GM21529 (cell line): ENCODE measurements at regions not wholly inside any gene's neighbourhood (a gene's known extent, or its start where the extent isn't known, plus 50 kb on each side); places are given as distances from the start of the nearest gene placed in this dataset.
"Not testable (repeated sequence)": the region's sequence is repeated elsewhere in the genome, so short reads cannot be mapped to it uniquely, and the experiment has no call there.

Source experiments
- ATAC-seq: cut with Tn5 transposase; IDR thresholded peaks from one replicate; pipeline ENCODE4 v1.9.1; 2021; ENCODE audit not compliant: unreplicated experiment

DNA sequence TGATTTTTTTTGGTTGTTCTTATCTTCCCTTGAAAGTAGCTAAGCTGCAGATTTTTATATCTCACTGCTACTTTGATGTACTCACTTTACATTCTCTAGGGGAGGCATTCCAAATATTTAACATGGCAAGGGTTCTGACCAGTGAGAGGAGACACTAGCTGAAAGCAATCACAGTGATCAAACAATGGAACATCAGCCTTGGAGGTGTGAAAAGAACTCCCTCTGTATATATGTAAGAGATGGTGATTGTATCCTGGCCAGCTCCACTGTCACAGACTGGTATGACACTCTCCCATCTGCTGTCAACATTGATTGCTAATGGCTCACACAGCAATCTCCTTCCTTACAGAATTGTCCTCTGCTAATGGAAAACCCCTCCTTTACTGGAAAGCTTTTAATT is 291.7 kb upstream of the CDH19 start:
- ATAC-seq: no peak

DNA sequence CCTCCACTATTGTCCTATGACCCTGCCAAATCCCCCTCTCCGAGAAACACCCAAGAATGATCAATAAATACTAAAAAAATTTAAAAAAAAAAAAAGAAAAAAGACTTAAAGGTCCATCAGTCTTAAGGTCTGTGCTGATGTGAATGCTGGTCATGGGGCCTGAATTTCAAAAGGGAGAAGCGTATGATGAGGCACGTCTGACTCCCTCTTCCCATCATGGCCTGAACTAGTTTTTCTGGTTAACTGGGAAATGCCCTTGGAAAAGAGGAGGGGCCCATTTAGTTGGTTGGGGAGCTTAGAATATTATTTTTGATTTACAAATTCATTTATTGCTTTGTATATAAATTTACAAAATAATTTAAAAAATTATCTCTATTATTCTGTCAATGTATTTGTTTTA is 291.0 kb upstream of the CDH19 start:
- no peak for ATAC-seq

DNA sequence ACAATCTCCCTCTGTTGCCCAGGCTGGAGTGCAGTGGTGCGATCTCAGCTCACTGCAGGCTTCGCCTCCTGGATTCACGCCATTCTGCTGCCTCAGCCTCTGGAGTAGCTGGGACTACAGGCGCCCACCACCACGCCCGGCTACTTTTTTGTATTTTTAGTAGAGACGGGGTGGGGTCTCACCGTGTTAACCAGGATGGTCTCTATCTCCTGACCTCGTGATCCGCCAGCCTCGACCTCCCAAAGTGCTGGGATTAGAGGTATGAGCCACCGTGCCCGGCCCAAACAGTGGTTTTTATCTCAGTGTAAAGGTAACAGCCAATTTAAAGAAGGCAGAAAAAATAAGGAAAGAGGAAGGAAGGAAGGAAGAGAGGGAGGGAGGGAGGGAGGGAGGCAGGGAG is 288.5 kb upstream of the CDH19 start:
- not testable (repeated sequence) for ATAC-seq

DNA sequence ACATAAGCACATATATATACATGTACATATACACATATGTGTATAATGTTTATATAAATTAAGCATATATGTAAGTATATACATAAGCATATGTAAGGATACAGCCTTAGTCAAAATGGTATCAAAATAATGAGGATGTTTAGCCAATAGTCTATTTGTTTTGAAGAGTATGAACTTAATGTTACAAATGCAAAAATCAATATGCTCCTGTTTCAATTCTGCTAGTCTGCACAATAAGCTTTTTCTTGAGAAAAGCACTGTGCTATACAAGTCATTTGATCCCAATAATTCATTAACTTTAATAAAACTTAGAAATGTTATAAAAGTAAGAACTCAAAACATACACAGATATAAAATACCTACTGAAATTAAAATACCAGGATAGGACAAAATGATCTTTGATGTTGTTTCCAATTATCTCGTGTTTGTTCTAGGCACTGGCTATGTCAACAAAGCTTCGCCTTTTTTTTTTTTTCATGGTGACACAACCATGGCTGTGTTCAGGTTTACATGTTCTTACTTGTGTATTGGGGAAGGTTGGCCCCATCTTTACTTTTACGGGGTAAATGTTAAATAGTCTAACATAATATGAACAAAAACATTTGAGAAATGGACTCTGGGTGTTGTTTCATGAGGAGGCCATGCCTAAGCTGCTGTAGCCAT is 271.1 kb upstream of the CDH19 start:
- ATAC-seq: no peak

DNA sequence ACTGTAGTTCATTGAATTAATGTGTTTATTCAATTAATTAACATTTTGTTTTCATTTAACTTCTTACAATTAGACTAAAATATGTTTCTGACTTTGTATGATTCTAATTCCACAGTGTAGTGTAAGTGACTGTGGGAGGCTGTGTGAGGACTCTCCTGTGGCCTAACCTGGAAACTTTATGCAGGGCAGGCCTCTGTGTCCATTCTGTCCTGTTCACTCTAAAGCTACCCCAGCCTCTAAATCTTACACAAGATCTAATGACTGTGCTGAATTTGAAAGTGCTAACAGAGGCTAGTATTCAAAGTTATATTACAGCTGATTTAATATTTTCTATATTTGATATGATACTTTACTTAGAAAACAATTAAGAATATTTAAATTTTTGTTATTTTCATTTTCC is 270.5 kb upstream of the CDH19 start:
- ATAC-seq: no peak

GRCh38 chr18:66873899-66874298 is 270.0 kb upstream of the CDH19 start:
- ATAC-seq: no peak

DNA sequence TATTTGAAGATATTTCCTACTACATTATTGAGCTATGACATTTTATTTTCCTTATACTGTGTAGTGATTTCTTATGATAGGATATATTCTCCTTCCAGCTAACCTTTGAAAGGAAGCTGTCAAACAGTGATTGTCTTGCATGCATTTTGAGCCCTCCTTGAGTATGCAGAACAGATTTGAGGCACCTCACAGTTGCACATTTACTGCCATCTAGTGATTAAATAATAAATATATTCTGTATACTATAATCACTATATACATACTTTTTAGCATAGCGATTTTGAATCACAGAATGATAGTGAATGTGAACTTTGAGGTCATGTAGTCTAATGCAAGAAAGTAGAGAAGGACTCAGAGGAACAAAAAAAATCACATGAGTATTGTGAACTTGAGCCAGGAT is 268.4 kb upstream of the CDH19 start:
- ATAC-seq: no peak

DNA sequence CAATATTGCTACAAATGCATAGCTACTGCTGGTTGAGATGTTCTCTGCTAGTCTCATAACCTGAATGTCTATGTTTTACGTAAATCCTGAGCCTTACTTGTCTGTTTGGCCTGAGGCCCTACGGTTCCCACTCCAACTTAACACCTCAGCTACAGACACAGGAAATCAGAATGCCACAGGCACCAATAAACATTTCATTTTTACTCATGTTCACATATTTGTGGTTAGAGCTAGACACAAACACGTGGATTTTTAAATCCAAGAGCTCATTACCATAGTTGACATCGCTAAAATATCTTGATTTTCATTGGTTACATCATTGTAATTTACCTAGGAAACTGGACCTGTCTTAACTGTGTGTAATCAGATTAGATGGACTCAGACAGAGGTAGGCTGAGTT is 263.8 kb upstream of the CDH19 start:
- no peak for ATAC-seq

DNA sequence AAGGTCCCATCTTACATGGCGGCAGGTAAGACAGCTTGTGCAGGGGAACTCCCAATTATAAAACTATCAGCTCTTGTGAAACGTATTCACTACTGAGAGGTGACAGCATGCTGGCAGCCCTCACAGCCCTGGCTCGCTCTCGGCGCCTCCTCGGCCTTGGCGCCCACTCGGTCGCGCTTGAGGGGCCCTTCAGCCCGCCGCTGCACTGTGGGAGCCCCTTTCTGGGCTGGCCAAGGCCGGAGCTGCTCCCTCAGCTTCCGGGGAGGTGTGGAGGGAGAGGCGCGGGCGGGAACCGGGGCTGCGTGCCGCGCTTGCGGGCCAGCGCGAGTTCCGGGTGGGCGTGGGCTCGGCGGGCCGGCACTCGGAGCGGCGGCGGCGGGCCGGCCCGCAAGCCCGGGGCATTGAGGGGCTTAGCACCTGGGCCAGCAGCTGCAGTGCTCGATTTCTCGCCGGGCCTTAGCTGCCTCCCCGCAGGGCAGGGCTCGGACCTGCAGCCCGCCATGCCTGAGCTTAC is 262.6 kb upstream of the CDH19 start:
- ATAC-seq: not testable (repeated sequence)

DNA sequence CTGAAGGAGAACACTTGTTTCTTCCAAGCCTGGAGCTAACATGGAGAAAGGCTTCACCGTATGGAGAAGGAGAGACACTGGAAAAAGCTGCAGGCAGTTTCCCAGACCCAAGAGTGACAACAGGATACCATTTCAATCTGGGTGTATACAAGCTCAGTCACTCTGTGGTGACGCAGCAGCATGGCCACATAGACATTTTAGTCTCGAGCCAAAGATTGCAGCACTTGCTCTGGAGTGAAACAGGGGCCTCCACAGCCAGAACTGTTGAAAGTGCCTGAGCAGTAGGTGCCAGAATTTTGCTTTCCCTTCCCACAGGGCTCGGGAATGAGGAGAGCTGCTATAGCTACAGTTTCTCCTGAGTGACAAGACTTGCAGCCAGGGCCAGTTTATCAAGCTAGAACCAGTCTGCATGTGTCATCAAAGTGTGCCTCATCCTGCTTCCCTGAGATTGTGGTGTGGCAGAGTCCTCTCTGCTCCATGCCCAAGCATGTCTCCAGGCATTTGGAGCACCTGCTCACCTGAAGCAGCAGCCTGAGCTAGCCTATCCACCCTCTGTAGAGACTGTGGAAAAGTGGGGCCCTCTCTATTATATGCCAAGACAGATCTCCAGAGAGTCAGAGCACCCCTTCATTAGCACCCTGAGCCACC is 234.6 kb upstream of the CDH19 start:
- no peak for ATAC-seq

DNA sequence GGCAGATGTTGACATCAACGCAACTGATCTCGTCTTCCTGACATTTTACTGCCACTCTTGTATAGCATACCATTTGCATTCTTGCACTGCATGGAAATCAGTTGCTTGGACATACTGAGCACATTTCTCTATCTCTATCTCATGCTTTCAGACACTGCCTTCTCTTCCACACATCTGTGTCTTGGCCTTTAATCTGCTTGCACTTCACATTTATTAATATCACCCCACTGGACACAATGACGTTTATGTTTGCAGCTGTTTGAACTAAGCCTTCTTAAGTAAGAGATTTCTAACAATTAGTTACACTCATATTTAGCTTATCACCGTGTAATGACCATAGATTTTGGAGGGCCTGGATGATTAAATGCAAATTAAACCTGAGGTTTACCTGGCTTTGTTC is 229.8 kb upstream of the CDH19 start:
- no peak for ATAC-seq

- ATAC-seq: no peak
These were observed 222.3 kb upstream of the CDH19 start for GRCh38 chr18:66826211-66826610.

- no peak for ATAC-seq
These were observed 221.5 kb upstream of the CDH19 start for GRCh38 chr18:66825347-66825746.

DNA sequence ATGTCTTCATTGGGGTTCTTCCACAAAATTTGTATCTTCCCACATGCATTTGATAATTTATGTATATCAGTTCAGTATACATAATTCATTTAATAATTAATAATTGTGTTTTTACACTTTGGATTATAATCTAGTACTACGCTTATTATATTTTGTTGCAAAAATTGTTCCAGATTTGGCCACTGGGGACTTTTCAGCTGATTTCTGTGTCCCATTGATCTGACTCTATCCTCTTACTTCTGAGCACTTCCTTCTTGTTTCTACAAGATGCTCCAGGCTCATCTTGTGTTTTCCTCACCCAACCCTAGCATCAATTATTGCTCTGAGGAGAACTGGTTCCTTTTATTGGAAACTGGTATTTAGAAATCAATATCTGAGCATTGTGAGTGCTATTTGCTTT is 215.3 kb upstream of the CDH19 start:
- no peak for ATAC-seq

- ATAC-seq: no peak
These were observed 209.2 kb upstream of the CDH19 start for GRCh38 chr18:66813138-66813537.

GRCh38 chr18:66795051-66795450 is 191.2 kb upstream of the CDH19 start:
- no peak for ATAC-seq

DNA sequence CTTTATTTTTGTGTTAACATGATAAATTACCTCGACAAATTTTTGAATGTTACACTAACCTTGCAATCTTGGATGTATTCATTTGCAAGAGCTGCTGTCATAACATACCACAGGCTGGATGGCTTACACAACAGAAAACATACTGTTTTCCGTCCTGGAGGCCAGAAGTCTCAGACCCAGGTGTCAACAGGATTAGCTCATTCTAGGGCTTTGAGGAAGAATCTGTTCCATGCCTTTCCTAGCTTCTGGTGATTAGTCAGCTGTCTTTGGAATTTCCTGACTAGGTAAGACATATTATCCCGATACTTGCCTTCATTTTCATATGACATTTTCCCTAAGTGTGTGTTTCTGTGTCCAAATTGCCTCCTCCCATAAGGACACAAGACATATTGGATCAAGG is 188.6 kb upstream of the CDH19 start:
- no peak for ATAC-seq

DNA sequence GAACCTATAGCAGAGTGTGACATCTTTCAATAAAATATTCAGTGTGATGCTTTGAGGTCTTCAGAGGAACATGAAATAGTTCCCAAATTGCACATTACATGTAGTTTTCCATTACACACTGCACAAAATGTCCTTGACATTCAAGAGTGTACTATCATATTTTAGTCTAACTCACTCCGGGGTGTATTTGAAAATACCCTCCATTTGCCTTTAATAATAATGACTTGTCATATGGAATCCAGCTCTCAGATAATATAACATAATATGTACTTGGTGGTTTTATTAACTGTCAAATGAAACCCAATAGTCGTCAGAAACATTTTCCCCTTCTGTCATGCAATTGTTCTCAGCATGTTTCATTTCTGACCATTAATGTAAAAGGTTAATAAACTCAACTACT is 176.7 kb upstream of the CDH19 start:
- ATAC-seq: no peak

DNA sequence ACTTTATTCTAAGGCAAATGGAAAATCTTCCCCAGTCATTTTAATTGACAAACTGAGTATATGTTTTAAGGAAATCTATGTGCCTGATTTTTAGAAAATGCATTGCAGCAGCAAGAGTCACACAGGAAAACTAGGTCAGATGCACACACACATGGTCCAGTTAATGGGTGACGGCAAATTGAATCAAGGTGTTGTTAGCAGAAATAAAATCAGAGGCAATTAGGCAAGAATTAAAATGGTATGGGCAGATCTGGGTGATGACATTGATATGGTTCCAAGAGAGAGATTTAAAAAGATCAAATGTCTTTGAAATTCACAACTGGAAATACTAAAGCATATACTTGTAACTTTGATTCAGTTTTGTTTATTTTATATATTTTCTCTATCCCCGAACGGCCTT is 174.2 kb upstream of the CDH19 start:
- ATAC-seq: no peak

GRCh38 chr18:66769375-66769774 is 165.5 kb upstream of the CDH19 start:
- ATAC-seq: no peak

DNA sequence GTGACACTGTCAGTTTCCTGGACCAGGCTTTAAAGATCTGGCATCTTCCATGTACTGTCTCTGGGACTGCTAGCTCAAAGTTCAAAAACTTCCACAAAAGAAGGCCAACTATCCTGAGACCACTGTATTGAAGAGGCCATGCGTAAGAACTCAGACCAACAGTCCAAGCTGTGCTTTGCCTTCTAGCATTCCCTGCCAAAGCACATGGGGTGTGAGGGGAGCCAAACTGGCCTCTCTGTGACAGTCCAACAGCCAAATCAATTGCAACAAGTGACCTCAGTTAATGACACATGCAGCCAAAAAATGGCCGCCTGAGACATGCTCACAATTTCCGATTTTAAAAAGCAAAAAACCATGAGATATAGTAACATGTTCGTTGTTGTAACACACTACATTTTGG is 160.3 kb upstream of the CDH19 start:
- no peak for ATAC-seq

DNA sequence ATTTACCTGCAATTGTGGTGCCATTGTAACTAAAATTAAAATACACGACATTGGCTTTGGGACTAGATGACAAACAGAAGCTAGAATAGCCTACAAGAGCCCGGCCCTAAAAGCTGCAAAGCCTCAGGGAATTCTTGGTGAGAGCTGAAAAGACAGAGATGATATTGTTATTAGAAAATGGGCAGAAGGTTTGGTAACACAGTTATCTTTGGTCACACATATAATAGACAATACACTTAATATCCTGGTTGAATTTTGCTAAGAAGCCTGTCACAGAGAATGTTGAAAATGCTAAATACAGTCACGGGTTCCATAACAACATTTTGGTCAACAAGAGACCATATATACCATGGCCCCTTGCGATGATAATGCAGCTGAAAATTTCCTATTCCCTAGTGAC is 157.3 kb upstream of the CDH19 start:
- no peak for ATAC-seq

- no peak for ATAC-seq
These were observed 156.7 kb upstream of the CDH19 start for GRCh38 chr18:66760559-66760958.
